Lower leg skin (tissue), 4 donors: ENCODE measurements at regions not wholly inside any gene's neighbourhood (a gene's known extent, or its start where the extent isn't known, plus 50 kb on each side); places are given as distances from the start of the nearest gene placed in this dataset.

Experiments used
- DNase-seq, 2 donors: peaks; one replicate each; pipeline ENCODE4 v3.0.0-alpha.2; 2019; ENCODE audit warnings: low spot score in 2 of 2
- H3K4me3 ChIP-seq: fragments of 200-600 bp; sonication (generic); 2 replicates; pipeline ENCODE4 v1.5.1; 2017; ENCODE audit warnings: mild to moderate bottlenecking, low read depth; ENCODE audit not compliant: poor library complexity, severe bottlenecking
- POLR2A ChIP-seq, 2 donors: fragments of 450-650 bp; IDR thresholded peaks; one replicate each; pipeline ENCODE4 v1.6.1; 2016 to 2017; ENCODE audit warnings: antibody characterized with exemption in 2 of 2, mild to moderate bottlenecking in 1 of 2, moderate library complexity in 1 of 2
- WGBS, 2 donors: methylation state at CpG; one replicate each; pipeline ENCODE4 v1.1.5; 2018; 5-methylcytosine and 5-hydroxymethylcytosine counted together
- intact Hi-C: fragments of 100-400 bp; cut with DNase I; formaldehyde crosslinking; loops from one replicate; pipeline ENCODE4 v1.15.0; 2023; ENCODE audit warnings: low total_unique reads
- TF ChIP-seq, protein P1 (sequence below), 3 donors: fragments of 450-650 bp; IDR thresholded peaks; one replicate each; pipeline ENCODE4 v1.5.1; 2016; ENCODE audit warnings: antibody characterized with exemption in 3 of 3, mild to moderate bottlenecking in 3 of 3, moderate library complexity in 2 of 3

- 82 to 83% methylated on average over 1 of the region's 1 CpG for WGBS, 2 donors
These were observed 925.5 kb upstream of the EPHA7 start for GRCh38 chr6:94344866-94345265.

GRCh38 chr6:94341173-94341572, 921.8 kb upstream of the EPHA7 start:
- H3K4me3 ChIP-seq, result no peak overlapping the region
- 53 to 60% methylated on average over 2 of the region's 2 CpGs for WGBS, 2 donors
- TF ChIP-seq, protein P1, sequence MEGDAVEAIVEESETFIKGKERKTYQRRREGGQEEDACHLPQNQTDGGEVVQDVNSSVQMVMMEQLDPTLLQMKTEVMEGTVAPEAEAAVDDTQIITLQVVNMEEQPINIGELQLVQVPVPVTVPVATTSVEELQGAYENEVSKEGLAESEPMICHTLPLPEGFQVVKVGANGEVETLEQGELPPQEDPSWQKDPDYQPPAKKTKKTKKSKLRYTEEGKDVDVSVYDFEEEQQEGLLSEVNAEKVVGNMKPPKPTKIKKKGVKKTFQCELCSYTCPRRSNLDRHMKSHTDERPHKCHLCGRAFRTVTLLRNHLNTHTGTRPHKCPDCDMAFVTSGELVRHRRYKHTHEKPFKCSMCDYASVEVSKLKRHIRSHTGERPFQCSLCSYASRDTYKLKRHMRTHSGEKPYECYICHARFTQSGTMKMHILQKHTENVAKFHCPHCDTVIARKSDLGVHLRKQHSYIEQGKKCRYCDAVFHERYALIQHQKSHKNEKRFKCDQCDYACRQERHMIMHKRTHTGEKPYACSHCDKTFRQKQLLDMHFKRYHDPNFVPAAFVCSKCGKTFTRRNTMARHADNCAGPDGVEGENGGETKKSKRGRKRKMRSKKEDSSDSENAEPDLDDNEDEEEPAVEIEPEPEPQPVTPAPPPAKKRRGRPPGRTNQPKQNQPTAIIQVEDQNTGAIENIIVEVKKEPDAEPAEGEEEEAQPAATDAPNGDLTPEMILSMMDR (IDR thresholded peaks at IDR 0.05), result no peak
- no peak for TF ChIP-seq POLR2A (IDR thresholded peaks at IDR 0.05)
- no peak for DNase-seq
- intact Hi-C loops, result no loop called here

More at GRCh38 chr6:94344866-94345265, 925.5 kb upstream of the EPHA7 start:
- H3K4me3 ChIP-seq, result no peak overlapping the region
- TF ChIP-seq, protein P1 (IDR thresholded peaks at IDR 0.05), result no peak
- TF ChIP-seq POLR2A (IDR thresholded peaks at IDR 0.05), result no peak
- DNase-seq, result no peak
- intact Hi-C loops, result no loop called here

DNA sequence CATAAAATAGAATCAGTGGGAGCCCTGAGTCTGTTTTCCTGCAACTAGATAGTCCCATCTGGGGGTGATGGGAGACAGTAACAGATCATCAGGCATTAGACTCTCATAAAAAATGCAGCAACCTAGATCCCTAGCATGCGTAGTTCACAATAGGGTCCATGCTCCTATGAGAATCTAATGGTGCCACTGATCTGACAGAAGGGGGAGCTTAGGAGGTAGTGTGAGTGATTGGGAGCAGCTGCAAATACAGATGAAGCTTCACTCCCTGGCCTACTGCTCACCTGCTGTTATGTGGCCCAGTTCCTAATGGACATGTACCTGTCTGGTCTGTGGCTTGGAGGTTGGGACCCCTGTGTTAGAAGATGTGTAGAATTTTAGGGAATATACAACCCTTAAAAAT, 904.5 kb upstream of the EPHA7 start:
- intact Hi-C loops, result no loop called here
- WGBS, 2 donors, result 81 to 96% methylated on average over 1 of the region's 1 CpG
- no peak for TF ChIP-seq POLR2A (IDR thresholded peaks at IDR 0.05)
- TF ChIP-seq, protein P1 (IDR thresholded peaks at IDR 0.05), result no peak
- DNase-seq, result no peak
- H3K4me3 ChIP-seq, result no peak overlapping the region

GRCh38 chr6:94300424-94301144, 881.2 kb upstream of the EPHA7 start:
- intact Hi-C loops, result no loop called here
- no peak overlapping the region for H3K4me3 ChIP-seq
- WGBS, 2 donors, result 73 to 80% methylated on average over 5 of the region's 5 CpGs
- no peak for TF ChIP-seq POLR2A (IDR thresholded peaks at IDR 0.05)
- TF ChIP-seq, protein P1 (IDR thresholded peaks at IDR 0.05), result no peak
- no peak for DNase-seq

GRCh38 chr6:94289131-94289530, 869.8 kb upstream of the EPHA7 start:
- 54 to 57% methylated on average over 6 of the region's 6 CpGs for WGBS, 2 donors
- no peak for DNase-seq
- no peak overlapping the region for H3K4me3 ChIP-seq
- intact Hi-C loops, result no loop called here
- no peak for TF ChIP-seq POLR2A (IDR thresholded peaks at IDR 0.05)
- TF ChIP-seq, protein P1 (IDR thresholded peaks at IDR 0.05), result no peak

- no peak for TF ChIP-seq POLR2A (IDR thresholded peaks at IDR 0.05)
- TF ChIP-seq, protein P1 (IDR thresholded peaks at IDR 0.05), result no peak
- intact Hi-C loops, result no loop called here
- 58 to 75% methylated on average over 5 of the region's 5 CpGs for WGBS, 2 donors
- no peak for DNase-seq
- H3K4me3 ChIP-seq, result no peak overlapping the region
These were observed 858.8 kb upstream of the EPHA7 start for GRCh38 chr6:94278146-94278545.
